CD4-positive, alpha-beta T cell (primary cell): ENCODE measurements at regions not wholly inside any gene's neighbourhood (a gene's known extent, or its start where the extent isn't known, plus 50 kb on each side); places are given as distances from the start of the nearest gene placed in this dataset.

Experiments used
- ATAC-seq: fragments of 200-7000 bp; cut with Tn5 transposase; one replicate; pipeline ENCODE4 v1.10.0; 2022; ENCODE audit warnings: mild to moderate bottlenecking; ENCODE audit not compliant: poor library complexity
- CTCF ChIA-PET: fragments of 350-600 bp; sonication (Branson Sonifier 250); formaldehyde crosslinking; loops from one replicate; lab custom pipeline; 2021; ENCODE audit warnings: antibody characterized with exemption, inconsistent platforms; lab: Charles Lee
- POLR2A ChIA-PET: fragments of 350-600 bp; sonication (Branson Sonifier 250); formaldehyde crosslinking; loops from one replicate; lab custom pipeline; 2021; ENCODE audit warnings: antibody characterized with exemption, inconsistent platforms; lab: Charles Lee
- DNase-seq, 14 experiments: peaks; one replicate each; pipeline ENCODE4 v3.0.0-alpha.2; 2013 to 2020; ENCODE audit warnings: mixed read lengths in 2 of 14
- H3K27ac ChIP-seq, 2 donors: one replicate each; pipeline versions ENCODE4 v1.5.1 to v1.7.0; 2013; ENCODE audit warnings: low read length in 2 of 2, low read depth in 1 of 2, mild to moderate bottlenecking in 1 of 2
- H3K27me3 ChIP-seq, 2 experiments: 1 replicate in 1 of 2; 2 replicates in 1 of 2; pipeline versions ENCODE4 v1.6.1 to v1.7.0; 2013; ENCODE audit warnings: low read length in 2 of 2, control low read depth in 1 of 2, mild to moderate bottlenecking in 1 of 2, moderate library complexity in 1 of 2; ENCODE audit not compliant: insufficient read depth in 2 of 2, control insufficient read depth in 1 of 2
- H3K36me3 ChIP-seq: one replicate; pipeline ENCODE4 v1.6.1; 2013; ENCODE audit warnings: low read length, control low read depth; ENCODE audit not compliant: insufficient read depth
- H3K4me1 ChIP-seq: one replicate; pipeline ENCODE4 v1.6.1; 2013; ENCODE audit warnings: low read length, control low read depth; ENCODE audit not compliant: insufficient read depth
- H3K4me3 ChIP-seq: one replicate; pipeline ENCODE4 v1.5.1; 2013; ENCODE audit warnings: mild to moderate bottlenecking, low read length, moderate library complexity
- H3K9me3 ChIP-seq, 2 experiments: 1 replicate in 1 of 2; 2 replicates in 1 of 2; pipeline versions ENCODE4 v1.6.1 to v1.7.0; 2013; ENCODE audit warnings: low read length in 2 of 2, mild to moderate bottlenecking in 2 of 2, control low read depth in 1 of 2, moderate library complexity in 1 of 2; ENCODE audit not compliant: control insufficient read depth in 1 of 2, insufficient read depth in 1 of 2
- H3K27ac Mint-ChIP-seq: one replicate; pipeline ENCODE4 v1.8.0; 2020; ENCODE audit warnings: mixed read lengths
- H3K27me3 Mint-ChIP-seq: one replicate; pipeline ENCODE4 v1.8.0; 2021; ENCODE audit warnings: mixed read lengths
- H3K36me3 Mint-ChIP-seq: one replicate; pipeline ENCODE4 v1.8.0; 2021; ENCODE audit warnings: low read depth, mixed read lengths
- H3K4me1 Mint-ChIP-seq: one replicate; pipeline ENCODE4 v1.8.0; 2021; ENCODE audit warnings: low read depth, mixed read lengths
- H3K4me3 Mint-ChIP-seq: one replicate; pipeline ENCODE4 v1.8.0; 2020; ENCODE audit warnings: mild to moderate bottlenecking, mixed read lengths
- H3K9me3 Mint-ChIP-seq: one replicate; pipeline ENCODE4 v1.8.0; 2020; ENCODE audit warnings: mixed read lengths
- CTCF ChIP-seq: fragments of 200-600 bp; IDR thresholded peaks from one replicate; pipeline ENCODE4 v1.8.0; 2022; ENCODE audit warnings: antibody characterized with exemption, mild to moderate bottlenecking
- intact Hi-C, 2 experiments: fragments of 100-400 bp; cut with DNase I in 1 of 2; cut with micrococcal nuclease in 1 of 2; formaldehyde crosslinking; loops; one replicate each; pipeline versions ENCODE4 v1.15.1 to v1.9.0; 2023 to 2025; cut with DNase I, micrococcal nuclease

GRCh38 chr3:101149707-101150106 is 156.5 kb upstream of the ABI3BP start:
- Mint-ChIP-seq H3K27ac (no peak overlapping the region), H3K27me3 (peaks cover 32% of the 10 kb centered on the region), H3K4me3 (no peak overlapping the region), H3K9me3 (no peaks in the 10 kb centered on the region), H3K4me1 (no peaks in the 10 kb centered on the region), H3K36me3 (no peaks in the 10 kb centered on the region)
- Histone ChIP-seq H3K27me3 (peaks cover 2 to 15% of the 10 kb centered on the region in 2 experiments), H3K4me1 (no peaks in the 10 kb centered on the region), H3K36me3 (no peaks in the 10 kb centered on the region), H3K9me3 (no peaks in the 10 kb centered on the region), H3K27ac (no peak overlapping the region), H3K4me3 (no peak overlapping the region)
- intact Hi-C loops = no loop called here
- DNase-seq (no peak), ATAC-seq (no peak)
- ChIA-PET CTCF (no interaction called here), POLR2A (no interaction called here)
- TF ChIP-seq CTCF = no peak

GRCh38 chr3:101149251-101149650 is 156.0 kb upstream of the ABI3BP start:
- H3K27me3 ChIP-seq = peaks cover 2 to 15% of the 10 kb centered on the region in 2 experiments
- Mint-ChIP-seq H3K4me1 (no peaks in the 10 kb centered on the region), H3K36me3 (no peaks in the 10 kb centered on the region), H3K27me3 (peaks cover 34% of the 10 kb centered on the region), H3K27ac (no peak overlapping the region), H3K4me3 (no peak overlapping the region), H3K9me3 (no peaks in the 10 kb centered on the region)
- POLR2A ChIA-PET = no interaction called here
- DNase-seq (no peak), ATAC-seq (no peak)
- no peak overlapping the region for H3K4me3 ChIP-seq
- no peaks in the 10 kb centered on the region for H3K36me3 ChIP-seq
- TF ChIP-seq CTCF = no peak
- intact Hi-C loops = no loop called here
- CTCF ChIA-PET = no interaction called here
- no peaks in the 10 kb centered on the region for H3K9me3 ChIP-seq
- no peak overlapping the region for H3K27ac ChIP-seq
- H3K4me1 ChIP-seq = no peaks in the 10 kb centered on the region

- no peak overlapping the region for H3K4me3 Mint-ChIP-seq
- DNase-seq = no peak
- CTCF ChIA-PET = interaction anchor here (0.9 kb wide), 1 partner anchor 12 kb away, joined by 3 read pairs; no protein-coding TSS in a partner anchor
- no peak overlapping the region for H3K4me3 ChIP-seq
- H3K27me3 Mint-ChIP-seq = peaks cover 28% of the 10 kb centered on the region
- H3K9me3 ChIP-seq = no peaks in the 10 kb centered on the region
- no peaks in the 10 kb centered on the region for H3K36me3 Mint-ChIP-seq
- H3K9me3 Mint-ChIP-seq = no peaks in the 10 kb centered on the region
- no peaks in the 10 kb centered on the region for H3K4me1 Mint-ChIP-seq
- no peak for TF ChIP-seq CTCF
- peaks cover 2 to 15% of the 10 kb centered on the region in 2 experiments for H3K27me3 ChIP-seq
- intact Hi-C loops = no loop called here
- H3K27ac ChIP-seq = no peak overlapping the region
- no peak overlapping the region for H3K27ac Mint-ChIP-seq
- H3K36me3 ChIP-seq = no peaks in the 10 kb centered on the region
- POLR2A ChIA-PET = no interaction called here
- ATAC-seq = no peak
- H3K4me1 ChIP-seq = no peaks in the 10 kb centered on the region
Measured at GRCh38 chr3:101148001-101148400, 154.8 kb upstream of the ABI3BP start.
